HG02840 (cell line): ENCODE measurements at regions not wholly inside any gene's neighbourhood (a gene's known extent, or its start where the extent isn't known, plus 50 kb on each side); places are given as distances from the start of the nearest gene placed in this dataset.

ENCODE experiments used
- ATAC-seq: cut with Tn5 transposase; IDR thresholded peaks from one replicate; pipeline ENCODE4 v1.9.1; 2021; ENCODE audit warnings: mild to moderate bottlenecking, moderate library complexity, moderate number of reproducible peaks; ENCODE audit not compliant: unreplicated experiment, low FRiP score

DNA sequence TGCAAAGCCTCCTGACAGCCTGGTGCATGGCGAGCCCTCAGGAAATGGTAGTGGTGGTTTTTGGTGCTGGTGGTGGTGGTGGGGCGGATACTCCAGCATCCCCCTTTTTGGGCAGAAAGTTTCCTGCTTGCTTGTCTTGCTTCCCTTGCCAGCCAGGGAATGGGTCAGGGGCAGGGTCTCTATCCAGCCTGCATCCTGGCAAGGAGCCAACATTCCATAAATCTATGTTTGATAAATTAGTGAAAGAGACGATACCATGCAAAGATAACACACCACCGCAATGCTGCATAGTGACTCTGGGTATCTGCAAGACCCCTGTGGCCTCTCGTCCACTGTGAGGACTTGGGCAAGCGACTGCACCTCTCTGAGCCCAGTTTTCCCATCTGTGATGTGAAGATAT lies 246.2 kb downstream of the LRFN2 start:
- no peak for ATAC-seq

DNA sequence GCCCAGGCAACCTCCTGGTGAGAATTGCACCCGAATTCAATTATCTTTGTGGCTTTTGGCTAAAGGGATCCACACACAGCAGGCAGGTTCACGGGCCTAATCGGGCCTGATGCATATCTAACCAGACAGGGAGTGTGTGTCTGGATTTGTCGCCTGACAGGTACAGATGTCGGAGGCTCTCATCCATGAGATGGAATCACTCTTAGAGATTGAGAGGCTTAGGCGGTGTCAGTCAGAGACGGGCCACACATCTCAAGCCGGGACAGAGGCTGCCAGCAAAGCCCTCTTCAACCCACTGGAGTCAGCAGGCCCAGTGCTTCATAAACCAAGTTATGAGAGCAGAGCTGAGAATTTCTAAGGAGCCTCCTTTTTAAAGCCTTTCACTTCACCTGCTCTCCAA lies 247.0 kb downstream of the LRFN2 start:
- no peak for ATAC-seq

- ATAC-seq = no peak
Observed at GRCh38 chr6:40338306-40338705, 248.9 kb downstream of the LRFN2 start.

- ATAC-seq = no peak
Observed at GRCh38 chr6:40336940-40337760, 250.0 kb downstream of the LRFN2 start.

GRCh38 chr6:40336296-40336695 lies 250.9 kb downstream of the LRFN2 start:
- no peak for ATAC-seq

- ATAC-seq = no peak
Observed at GRCh38 chr6:40334496-40335270, 252.5 kb downstream of the LRFN2 start.

DNA sequence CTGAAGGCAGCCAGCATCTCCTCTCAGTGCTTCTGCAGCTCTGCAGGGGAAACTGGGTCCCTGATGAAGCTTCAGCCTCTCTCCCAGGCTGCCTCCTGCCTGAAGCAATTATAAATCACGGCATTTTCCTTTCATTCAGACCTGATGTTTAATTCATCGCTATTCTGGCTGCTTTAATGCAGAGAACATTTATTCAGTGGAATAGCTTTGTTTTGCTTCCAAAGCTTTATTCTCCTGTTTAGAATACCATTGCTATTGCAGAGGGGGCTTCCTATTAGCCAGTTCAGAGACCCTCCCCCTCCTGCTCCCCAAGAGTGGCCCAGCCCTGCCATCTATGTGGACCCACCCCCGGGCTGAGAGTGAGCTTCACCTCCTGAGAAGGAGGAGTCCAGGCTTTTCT lies 255.6 kb downstream of the LRFN2 start:
- no peak for ATAC-seq

DNA sequence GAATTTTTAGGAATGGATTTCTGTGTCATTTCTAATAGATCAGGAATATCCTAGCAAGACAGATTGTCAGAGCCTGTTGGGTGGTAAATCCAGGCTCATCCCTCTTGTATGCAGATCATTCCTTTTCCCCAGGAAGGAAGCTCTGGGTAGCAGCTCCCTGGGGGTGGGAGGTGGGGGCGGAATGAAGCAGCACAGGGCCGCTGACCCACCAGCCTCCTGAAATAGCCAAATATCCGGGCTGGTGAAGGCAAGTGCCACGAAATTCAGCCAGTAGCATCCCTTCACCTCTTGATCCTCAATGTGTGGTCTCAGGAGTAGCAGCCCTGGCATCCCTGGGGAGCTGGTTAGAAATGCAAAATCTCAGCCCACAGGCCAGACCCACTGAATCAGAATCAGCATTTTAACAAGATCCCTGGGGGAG lies 256.9 kb downstream of the LRFN2 start:
- ATAC-seq = no peak

- ATAC-seq = no peak
Observed at GRCh38 chr6:40328986-40329545, 258.1 kb downstream of the LRFN2 start.

DNA sequence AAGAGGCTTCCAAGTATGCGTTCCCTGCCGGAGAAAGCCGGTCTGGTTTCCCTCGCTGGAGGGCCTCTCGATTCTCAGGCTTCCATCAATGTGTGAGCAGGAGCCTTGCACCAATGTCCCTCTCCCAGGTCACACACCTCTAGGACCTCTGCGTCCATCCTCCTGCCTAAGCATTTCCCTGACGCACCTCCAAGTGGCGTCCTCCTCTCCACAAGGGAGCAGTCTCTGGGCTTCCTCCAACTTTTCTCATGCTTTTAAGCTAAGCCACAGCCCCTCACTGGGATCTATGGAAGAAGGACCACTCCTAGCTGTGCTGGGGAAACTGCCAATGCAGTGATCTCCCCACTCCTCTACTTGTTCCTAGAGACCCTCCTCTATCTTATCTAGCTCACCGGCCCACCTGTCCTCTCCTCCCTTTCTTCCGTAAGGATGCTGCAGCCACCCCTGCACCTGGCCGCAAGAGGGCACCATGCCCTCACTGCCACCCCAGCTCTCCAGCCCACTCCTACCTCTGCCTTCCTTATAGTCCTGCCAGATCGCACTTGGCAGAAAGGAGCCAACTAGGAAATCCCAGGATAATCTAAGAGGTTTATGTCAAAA lies 258.7 kb downstream of the LRFN2 start:
- no peak for ATAC-seq

DNA sequence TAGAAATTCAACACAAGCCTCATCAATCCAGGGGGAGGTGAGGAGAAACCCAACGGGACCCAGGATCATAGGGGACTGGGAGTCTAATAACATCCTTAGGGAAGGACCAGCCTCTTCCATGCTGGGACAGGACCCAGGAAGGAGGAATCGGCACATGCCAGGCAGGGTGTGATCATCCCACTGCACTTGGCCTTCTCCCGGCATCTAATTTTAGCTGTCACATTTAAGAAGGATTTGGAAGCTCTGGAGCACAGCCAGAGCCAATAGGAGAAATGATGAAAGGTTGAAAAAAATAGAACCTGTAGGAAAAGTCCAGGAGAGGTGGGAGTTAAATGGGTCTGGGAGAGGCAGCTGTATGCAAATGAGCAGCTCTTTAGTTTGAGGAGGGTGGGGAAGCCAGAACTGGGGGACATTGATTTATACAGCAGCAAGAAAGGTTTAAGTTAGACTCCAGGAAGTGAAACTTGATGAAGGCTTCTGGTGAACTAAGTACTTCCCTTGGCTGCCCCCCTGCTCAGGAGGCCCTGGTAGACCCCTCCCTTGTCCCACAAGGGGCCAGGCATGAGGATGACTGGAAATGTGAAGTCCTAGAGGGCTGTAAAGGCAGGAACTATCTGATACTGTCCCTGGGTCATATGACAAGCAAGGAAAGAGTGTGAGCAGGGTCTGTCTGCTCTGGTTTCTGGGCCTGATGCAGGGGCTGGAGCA lies 260.3 kb downstream of the LRFN2 start:
- ATAC-seq = no peak

GRCh38 chr6:40325791-40326190 lies 261.4 kb downstream of the LRFN2 start:
- no peak for ATAC-seq

GRCh38 chr6:40325041-40325440 lies 262.1 kb downstream of the LRFN2 start:
- ATAC-seq = no peak

DNA sequence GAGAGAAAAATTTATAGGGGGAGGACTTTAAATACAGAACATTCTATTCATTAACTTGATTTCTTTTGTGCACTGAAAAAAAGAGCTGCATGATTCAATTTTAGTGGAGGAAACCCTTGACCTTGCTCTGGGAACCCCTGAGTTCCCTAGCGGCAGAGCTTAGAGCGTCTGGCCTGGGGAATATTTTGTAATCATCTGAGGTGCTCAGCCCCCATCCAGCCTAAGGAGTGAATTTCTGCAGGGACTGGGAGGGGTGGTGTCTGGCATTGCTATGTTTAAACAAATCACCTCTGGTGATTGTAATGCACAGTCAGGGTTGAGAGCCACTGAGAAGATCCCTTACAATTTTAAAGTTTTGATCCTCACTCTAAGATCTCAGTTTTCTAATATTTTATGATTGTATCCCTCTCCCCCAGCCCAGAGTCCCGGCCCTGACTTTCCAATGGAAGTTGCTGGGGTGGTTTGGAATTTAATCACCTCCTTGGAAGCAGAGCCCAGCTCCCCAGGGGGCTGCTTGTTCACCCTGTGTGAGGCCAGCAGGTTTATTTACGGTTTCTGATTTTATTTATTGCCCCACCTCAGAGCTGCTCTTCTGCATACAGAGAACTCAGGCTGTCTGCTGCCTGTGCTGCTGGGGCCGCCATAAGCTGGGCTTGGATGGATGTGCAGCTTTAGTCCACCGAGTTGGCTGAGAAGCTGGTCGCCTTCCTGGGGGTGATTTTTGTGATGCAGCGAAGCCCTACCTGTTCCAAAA lies 263.1 kb downstream of the LRFN2 start:
- no peak for ATAC-seq

DNA sequence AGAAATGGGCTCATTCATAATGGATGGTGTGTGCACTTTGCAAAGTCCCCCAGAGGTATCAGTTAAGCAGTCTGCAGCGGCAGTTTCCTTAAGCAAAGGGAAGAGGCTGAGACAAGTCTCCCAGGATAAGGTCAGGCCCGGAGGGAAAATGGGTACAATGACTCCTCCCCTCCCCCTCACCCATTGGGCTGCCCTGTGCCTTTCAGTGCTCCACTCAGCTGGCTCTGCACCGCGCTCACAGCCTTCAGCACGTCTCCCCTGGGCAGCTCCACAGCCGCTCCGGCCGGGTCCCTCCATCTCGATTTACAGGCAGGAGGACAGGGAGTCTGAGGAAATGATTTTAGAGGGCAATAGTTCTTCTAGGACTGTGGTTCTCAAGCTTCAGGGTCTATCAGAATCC lies 264.8 kb downstream of the LRFN2 start:
- no peak for ATAC-seq

GRCh38 chr6:40321616-40322015 lies 265.5 kb downstream of the LRFN2 start:
- no peak for ATAC-seq

DNA sequence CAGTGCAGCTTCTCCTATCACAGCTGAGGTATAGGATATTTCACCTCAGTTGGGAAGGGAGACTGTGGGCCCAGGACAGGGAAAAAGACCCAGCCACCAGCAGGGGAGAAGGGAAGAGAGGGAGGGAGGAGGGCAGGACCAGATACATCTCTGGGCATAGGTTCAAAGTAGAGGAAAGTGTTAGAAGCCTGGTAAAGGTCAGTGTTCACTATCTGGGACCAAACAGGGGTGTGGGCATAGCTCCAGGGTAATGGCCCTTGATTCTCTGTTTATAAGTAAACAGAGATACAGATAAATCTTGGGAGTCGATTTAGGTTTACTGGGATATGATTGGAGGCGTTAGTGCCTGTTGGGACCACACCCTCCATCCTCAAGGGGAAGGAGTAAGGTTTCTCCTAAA lies 266.2 kb downstream of the LRFN2 start:
- ATAC-seq = no peak

DNA sequence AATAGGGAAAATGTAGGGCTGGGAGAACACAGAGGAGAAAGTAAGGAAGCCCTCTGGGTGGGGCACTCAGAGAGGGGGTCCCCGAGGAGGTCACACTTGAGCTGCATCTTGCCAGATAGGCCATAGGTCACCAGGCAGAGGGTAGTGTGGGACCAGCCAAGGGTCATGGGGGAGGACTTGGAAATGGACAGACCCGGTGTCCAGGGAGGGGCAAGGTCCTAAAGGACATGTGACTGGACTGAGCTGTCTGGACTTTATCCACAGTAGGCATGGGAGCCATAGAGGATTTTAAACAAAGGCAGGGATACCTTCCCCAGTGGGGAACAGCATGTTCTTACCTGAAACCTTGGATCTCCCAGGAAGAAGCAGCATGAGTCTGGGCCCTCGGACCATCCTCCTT lies 266.7 kb downstream of the LRFN2 start:
- ATAC-seq = no peak

DNA sequence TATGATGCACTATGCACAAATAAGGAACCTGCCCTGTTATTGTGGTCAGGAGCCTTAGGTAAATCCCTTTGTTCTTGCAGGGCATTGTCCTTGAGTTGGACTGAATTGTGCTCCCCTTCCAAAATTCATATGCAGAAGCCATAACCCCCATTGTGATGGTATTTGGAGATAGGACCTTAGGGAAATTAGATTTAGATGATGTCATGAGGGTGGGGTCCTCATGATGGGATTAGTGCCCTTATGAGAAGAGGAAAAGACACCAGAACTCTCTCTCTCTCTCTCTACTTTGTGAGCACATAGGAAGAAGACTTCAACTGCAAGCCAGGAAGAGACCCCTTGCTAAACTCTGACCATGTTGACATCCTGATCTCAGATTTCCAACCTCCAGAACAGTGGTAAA lies 268.0 kb downstream of the LRFN2 start:
- ATAC-seq = no peak

DNA sequence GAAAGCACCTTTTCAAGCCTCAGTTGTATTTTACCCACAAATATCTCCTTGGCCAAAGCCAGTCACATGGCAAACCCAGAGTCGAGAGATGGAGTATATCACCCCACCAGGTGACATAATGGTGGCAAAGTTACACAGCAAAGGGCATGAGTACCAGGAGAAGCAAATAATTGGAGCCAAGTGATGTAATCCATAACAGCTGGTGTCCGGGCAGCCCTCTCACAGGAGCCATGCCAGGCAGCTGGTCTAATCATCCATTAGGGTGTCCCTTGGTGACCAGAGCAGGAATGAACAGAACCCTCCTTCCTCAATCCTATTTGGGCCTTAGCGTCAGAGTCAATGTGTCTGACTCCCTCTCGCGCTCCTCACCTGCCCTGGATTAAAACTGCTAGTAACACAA lies 272.1 kb downstream of the LRFN2 start:
- ATAC-seq = no peak
